BLaER1 (cell line): ENCODE measurements at regions not wholly inside any gene's neighbourhood (a gene's known extent, or its start where the extent isn't known, plus 50 kb on each side); places are given as distances from the start of the nearest gene placed in this dataset.

Experiments
- H3K27ac ChIP-seq: shearing (Covaris generic); formaldehyde crosslinking; 2 replicates; pipeline ENCODE4 v1.8.1; 2022
- H3K27me3 ChIP-seq: shearing (Covaris generic); formaldehyde crosslinking; 2 replicates; pipeline ENCODE4 v1.8.1; 2022
- H3K36me3 ChIP-seq: shearing (Covaris generic); formaldehyde crosslinking; 2 replicates; pipeline ENCODE4 v1.8.1; 2022
- H3K4me1 ChIP-seq: shearing (Covaris generic); formaldehyde crosslinking; 2 replicates; pipeline ENCODE4 v1.8.1; 2022
- H3K4me2 ChIP-seq: shearing (Covaris generic); formaldehyde crosslinking; 2 replicates; pipeline ENCODE4 v1.8.1; 2022
- H3K4me3 ChIP-seq: shearing (Covaris generic); formaldehyde crosslinking; 2 replicates; pipeline ENCODE4 v1.8.1; 2022
- H3K9ac ChIP-seq: shearing (Covaris generic); formaldehyde crosslinking; 2 replicates; pipeline ENCODE4 v1.8.1; 2022
- H3K9me3 ChIP-seq: shearing (Covaris generic); formaldehyde crosslinking; 2 replicates; pipeline ENCODE4 v1.8.1; 2022
- H4K20me1 ChIP-seq: shearing (Covaris generic); formaldehyde crosslinking; 2 replicates; pipeline ENCODE4 v1.8.1; 2022
- Cebpa-rat ChIP-seq: shearing (Covaris generic); IDR thresholded peaks from 2 replicates; pipeline ENCODE4 v1.8.1; 2022

GRCh38 chr12:92603741-92604432 lies 98.9 kb upstream of the PLEKHG7 start:
- no peak overlapping the region for H3K4me3 ChIP-seq
- TF ChIP-seq Cebpa-rat, result no peak
- H3K4me2 ChIP-seq, result no peak overlapping the region
- peaks cover 55% of the 10 kb centered on the region for H3K9me3 ChIP-seq
- no peaks in the 10 kb centered on the region for H4K20me1 ChIP-seq
- H3K4me1 ChIP-seq, result peaks cover 40% of the 10 kb centered on the region
- H3K36me3 ChIP-seq, result no peaks in the 10 kb centered on the region; the same call in 1 of the 2 replicates
- no peaks in the 10 kb centered on the region for H3K27me3 ChIP-seq
- H3K9ac ChIP-seq, result no peak overlapping the region
- H3K27ac ChIP-seq, result no peak overlapping the region

- H4K20me1 ChIP-seq, result no peaks in the 10 kb centered on the region
- TF ChIP-seq Cebpa-rat, result no peak
- H3K9ac ChIP-seq, result no peak overlapping the region
- H3K4me1 ChIP-seq, result peaks cover 32% of the 10 kb centered on the region
- no peaks in the 10 kb centered on the region; the same call in 1 of the 2 replicates for H3K36me3 ChIP-seq
- no peaks in the 10 kb centered on the region for H3K27me3 ChIP-seq
- peaks cover 62% of the 10 kb centered on the region for H3K9me3 ChIP-seq
- H3K27ac ChIP-seq, result no peak overlapping the region
- H3K4me2 ChIP-seq, result no peak overlapping the region
- no peak overlapping the region for H3K4me3 ChIP-seq
Measured at GRCh38 chr12:92602930-92603623, 99.7 kb upstream of the PLEKHG7 start.

- Histone ChIP-seq H3K27me3 (no peaks in the 10 kb centered on the region), H3K9ac (no peak overlapping the region), H3K36me3 (no peaks in the 10 kb centered on the region; the same call in 1 of the 2 replicates), H3K9me3 (peaks cover 67% of the 10 kb centered on the region), H3K4me2 (no peak overlapping the region), H3K4me1 (peaks cover 26% of the 10 kb centered on the region), H3K27ac (no peak overlapping the region), H4K20me1 (no peaks in the 10 kb centered on the region), H3K4me3 (no peak overlapping the region)
- TF ChIP-seq Cebpa-rat, result no peak
Measured at GRCh38 chr12:92602476-92602875, 100.3 kb upstream of the PLEKHG7 start.

GRCh38 chr12:92601680-92602079 lies 101.1 kb upstream of the PLEKHG7 start:
- peaks cover 74% of the 10 kb centered on the region for H3K9me3 ChIP-seq
- H3K4me3 ChIP-seq, result no peak overlapping the region
- peaks cover 18% of the 10 kb centered on the region for H3K4me1 ChIP-seq
- no peak overlapping the region for H3K27ac ChIP-seq
- no peaks in the 10 kb centered on the region; the same call in 1 of the 2 replicates for H3K36me3 ChIP-seq
- no peaks in the 10 kb centered on the region for H3K27me3 ChIP-seq
- no peak for TF ChIP-seq Cebpa-rat
- H4K20me1 ChIP-seq, result no peaks in the 10 kb centered on the region
- no peak overlapping the region for H3K9ac ChIP-seq
- H3K4me2 ChIP-seq, result no peak overlapping the region

GRCh38 chr12:92601176-92601575 lies 101.6 kb upstream of the PLEKHG7 start:
- Histone ChIP-seq H3K27ac (no peak overlapping the region), H4K20me1 (no peaks in the 10 kb centered on the region), H3K4me1 (peaks cover 13% of the 10 kb centered on the region; the same call in 1 of the 2 replicates), H3K9ac (no peak overlapping the region), H3K9me3 (peaks cover 74% of the 10 kb centered on the region), H3K27me3 (no peaks in the 10 kb centered on the region), H3K36me3 (no peaks in the 10 kb centered on the region; the same call in 1 of the 2 replicates), H3K4me3 (no peak overlapping the region), H3K4me2 (no peak overlapping the region)
- TF ChIP-seq Cebpa-rat, result no peak

- no peaks in the 10 kb centered on the region for H4K20me1 ChIP-seq
- no peak overlapping the region for H3K4me2 ChIP-seq
- no peak overlapping the region for H3K27ac ChIP-seq
- TF ChIP-seq Cebpa-rat, result no peak
- H3K27me3 ChIP-seq, result no peaks in the 10 kb centered on the region
- no peaks in the 10 kb centered on the region; the same call in 1 of the 2 replicates for H3K36me3 ChIP-seq
- no peak overlapping the region for H3K9ac ChIP-seq
- peak overlapping the region; percentile 20; the same call in 1 of the 2 replicates for H3K4me3 ChIP-seq
- H3K9me3 ChIP-seq, result peaks cover 62% of the 10 kb centered on the region
- H3K4me1 ChIP-seq, result peaks cover 10% of the 10 kb centered on the region
Measured at GRCh38 chr12:92600052-92600451, 102.7 kb upstream of the PLEKHG7 start.

- H3K27ac ChIP-seq, result no peak overlapping the region
- H3K9me3 ChIP-seq, result peaks cover 54% of the 10 kb centered on the region
- no peaks in the 10 kb centered on the region for H3K27me3 ChIP-seq
- no peak overlapping the region for H3K4me3 ChIP-seq
- H3K4me1 ChIP-seq, result peaks cover 27% of the 10 kb centered on the region
- no peaks in the 10 kb centered on the region for H4K20me1 ChIP-seq
- no peaks in the 10 kb centered on the region; the same call in 1 of the 2 replicates for H3K36me3 ChIP-seq
- H3K4me2 ChIP-seq, result no peak overlapping the region
- no peak for TF ChIP-seq Cebpa-rat
- no peak overlapping the region for H3K9ac ChIP-seq
Measured at GRCh38 chr12:92597997-92598396, 104.8 kb upstream of the PLEKHG7 start.

GRCh38 chr12:92597118-92597517 lies 105.7 kb upstream of the PLEKHG7 start:
- no peaks in the 10 kb centered on the region for H4K20me1 ChIP-seq
- peaks cover 51% of the 10 kb centered on the region for H3K9me3 ChIP-seq
- H3K36me3 ChIP-seq, result no peaks in the 10 kb centered on the region; the same call in 1 of the 2 replicates
- no peak overlapping the region for H3K9ac ChIP-seq
- peaks cover 36% of the 10 kb centered on the region for H3K4me1 ChIP-seq
- H3K4me3 ChIP-seq, result no peak overlapping the region
- no peak overlapping the region for H3K27ac ChIP-seq
- TF ChIP-seq Cebpa-rat, result no peak
- no peak overlapping the region for H3K4me2 ChIP-seq
- H3K27me3 ChIP-seq, result no peaks in the 10 kb centered on the region

GRCh38 chr12:92596383-92596782 lies 106.4 kb upstream of the PLEKHG7 start:
- H3K9me3 ChIP-seq, result peaks cover 44% of the 10 kb centered on the region
- H3K4me2 ChIP-seq, result no peak overlapping the region
- H3K9ac ChIP-seq, result no peak overlapping the region
- peaks cover 38% of the 10 kb centered on the region for H3K4me1 ChIP-seq
- no peak for TF ChIP-seq Cebpa-rat
- H3K27me3 ChIP-seq, result no peaks in the 10 kb centered on the region
- no peaks in the 10 kb centered on the region for H4K20me1 ChIP-seq
- H3K36me3 ChIP-seq, result no peaks in the 10 kb centered on the region; the same call in 1 of the 2 replicates
- no peak overlapping the region for H3K4me3 ChIP-seq
- H3K27ac ChIP-seq, result no peak overlapping the region

- Histone ChIP-seq H4K20me1 (no peaks in the 10 kb centered on the region), H3K4me1 (peaks cover 38% of the 10 kb centered on the region), H3K36me3 (no peaks in the 10 kb centered on the region; the same call in 1 of the 2 replicates), H3K4me2 (no peak overlapping the region), H3K9me3 (peaks cover 37% of the 10 kb centered on the region), H3K27ac (no peak overlapping the region), H3K27me3 (no peaks in the 10 kb centered on the region), H3K9ac (no peak overlapping the region), H3K4me3 (no peak overlapping the region)
- no peak for TF ChIP-seq Cebpa-rat
Measured at GRCh38 chr12:92595663-92596062, 107.1 kb upstream of the PLEKHG7 start.
